Activated CD8-positive, alpha-beta T cell treated with anti-CD3 and anti-CD28 coated beads for 36 hours (primary cell): ENCODE measurements at regions not wholly inside any gene's neighbourhood (a gene's known extent, or its start where the extent isn't known, plus 50 kb on each side); places are given as distances from the start of the nearest gene placed in this dataset.
"Not testable (repeated sequence)": the region's sequence is repeated elsewhere in the genome, so short reads cannot be mapped to it uniquely, and the experiment has no call there.

Source experiments
- ATAC-seq: fragments of 200-7000 bp; cut with Tn5 transposase; one replicate; pipeline ENCODE4 v1.10.0; 2021; ENCODE audit warnings: mild to moderate bottlenecking, moderate library complexity
- CTCF ChIA-PET: fragments of 350-600 bp; sonication (Branson Sonifier 250); formaldehyde crosslinking; loops from one replicate; lab custom pipeline; 2021; ENCODE audit warnings: antibody characterized with exemption; lab: Charles Lee
- POLR2A ChIA-PET: fragments of 350-600 bp; sonication (Branson Sonifier 250); formaldehyde crosslinking; loops from one replicate; lab custom pipeline; 2021; ENCODE audit warnings: antibody characterized with exemption; lab: Charles Lee
- DNase-seq: peaks from one replicate; pipeline ENCODE4 v3.0.0-alpha.2; 2020
- H3K27ac Mint-ChIP-seq: one replicate; pipeline ENCODE4 v1.8.0; 2021; ENCODE audit warnings: mild to moderate bottlenecking, mixed read lengths
- H3K27me3 Mint-ChIP-seq: one replicate; pipeline ENCODE4 v1.8.0; 2021; ENCODE audit warnings: mixed read lengths
- H3K36me3 Mint-ChIP-seq: one replicate; pipeline ENCODE4 v1.8.0; 2021; ENCODE audit warnings: low read depth, mixed read lengths
- H3K4me1 Mint-ChIP-seq: one replicate; pipeline ENCODE4 v1.8.0; 2021; ENCODE audit warnings: low read depth, mixed read lengths
- H3K4me3 Mint-ChIP-seq: one replicate; pipeline ENCODE4 v1.8.0; 2021; ENCODE audit warnings: mild to moderate bottlenecking, moderate library complexity, mixed read lengths
- H3K9me3 Mint-ChIP-seq: one replicate; pipeline ENCODE4 v1.8.0; 2021; ENCODE audit warnings: mixed read lengths
- intact Hi-C: fragments of 100-400 bp; cut with micrococcal nuclease; formaldehyde crosslinking; loops from one replicate; pipeline ENCODE4 v1.10.0; 2022
- TF ChIP-seq, protein P1 (sequence below): fragments of 200-600 bp; IDR thresholded peaks from one replicate; pipeline ENCODE4 v1.8.0; 2022; ENCODE audit warnings: antibody characterized with exemption, mild to moderate bottlenecking

DNA sequence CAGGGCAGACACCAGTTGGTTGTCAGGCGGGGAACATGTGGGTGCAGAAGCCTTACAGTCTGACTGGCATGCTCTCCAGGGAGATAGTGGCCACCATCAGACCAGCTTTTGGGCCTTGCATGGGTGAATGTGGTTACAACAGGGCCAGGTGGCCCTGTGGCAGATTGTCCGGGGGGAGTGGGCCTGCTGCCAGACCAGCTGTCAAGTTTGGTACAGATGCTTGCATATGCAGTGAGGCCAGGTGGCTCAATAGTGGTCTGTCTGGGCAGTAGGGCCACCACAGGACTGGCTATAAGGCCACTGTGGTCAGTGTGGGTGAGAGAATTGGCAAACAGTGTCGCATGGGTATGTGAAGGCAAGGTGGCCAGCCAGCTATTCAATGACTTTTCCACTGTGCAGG is 148.7 kb downstream of the FAM174A start:
- H3K4me3 Mint-ChIP-seq: no peak overlapping the region
- ChIA-PET POLR2A (no interaction called here), CTCF (no interaction called here)
- TF ChIP-seq, protein P1, sequence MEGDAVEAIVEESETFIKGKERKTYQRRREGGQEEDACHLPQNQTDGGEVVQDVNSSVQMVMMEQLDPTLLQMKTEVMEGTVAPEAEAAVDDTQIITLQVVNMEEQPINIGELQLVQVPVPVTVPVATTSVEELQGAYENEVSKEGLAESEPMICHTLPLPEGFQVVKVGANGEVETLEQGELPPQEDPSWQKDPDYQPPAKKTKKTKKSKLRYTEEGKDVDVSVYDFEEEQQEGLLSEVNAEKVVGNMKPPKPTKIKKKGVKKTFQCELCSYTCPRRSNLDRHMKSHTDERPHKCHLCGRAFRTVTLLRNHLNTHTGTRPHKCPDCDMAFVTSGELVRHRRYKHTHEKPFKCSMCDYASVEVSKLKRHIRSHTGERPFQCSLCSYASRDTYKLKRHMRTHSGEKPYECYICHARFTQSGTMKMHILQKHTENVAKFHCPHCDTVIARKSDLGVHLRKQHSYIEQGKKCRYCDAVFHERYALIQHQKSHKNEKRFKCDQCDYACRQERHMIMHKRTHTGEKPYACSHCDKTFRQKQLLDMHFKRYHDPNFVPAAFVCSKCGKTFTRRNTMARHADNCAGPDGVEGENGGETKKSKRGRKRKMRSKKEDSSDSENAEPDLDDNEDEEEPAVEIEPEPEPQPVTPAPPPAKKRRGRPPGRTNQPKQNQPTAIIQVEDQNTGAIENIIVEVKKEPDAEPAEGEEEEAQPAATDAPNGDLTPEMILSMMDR: no peak
- no peaks in the 10 kb centered on the region for H3K27me3 Mint-ChIP-seq
- H3K9me3 Mint-ChIP-seq: peaks cover 20% of the 10 kb centered on the region
- peaks cover 7% of the 10 kb centered on the region for H3K36me3 Mint-ChIP-seq
- intact Hi-C loops: no loop called here
- H3K4me1 Mint-ChIP-seq: no peaks in the 10 kb centered on the region
- no peak overlapping the region for H3K27ac Mint-ChIP-seq
- DNase-seq: no peak
- ATAC-seq: no peak

DNA sequence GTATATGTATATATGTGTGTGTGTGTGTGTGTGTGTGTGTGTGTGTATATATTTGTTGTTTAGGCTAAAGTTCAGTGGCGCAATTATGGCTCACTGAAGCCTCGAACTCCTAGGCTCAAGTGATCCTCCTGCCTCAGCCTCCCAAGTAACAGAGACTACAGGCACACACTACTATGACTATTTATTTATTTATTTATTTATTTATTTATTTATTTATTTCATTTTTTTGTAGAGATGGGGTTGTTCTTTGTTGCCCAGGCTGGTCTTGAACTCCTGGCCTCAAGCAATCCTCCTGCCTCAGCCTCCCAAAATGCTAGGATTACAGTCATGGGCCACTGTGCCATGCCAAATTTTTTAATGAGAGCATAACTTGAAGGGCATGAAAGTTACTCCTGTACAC is 149.9 kb downstream of the FAM174A start:
- H3K27me3 Mint-ChIP-seq, intact Hi-C loops, DNase-seq, H3K27ac Mint-ChIP-seq, H3K4me1 Mint-ChIP-seq, POLR2A ChIA-PET, H3K36me3 Mint-ChIP-seq, CTCF ChIA-PET, ATAC-seq, H3K4me3 Mint-ChIP-seq: not testable (repeated sequence)
- H3K9me3 Mint-ChIP-seq: peaks cover 20% of the 10 kb centered on the region

DNA sequence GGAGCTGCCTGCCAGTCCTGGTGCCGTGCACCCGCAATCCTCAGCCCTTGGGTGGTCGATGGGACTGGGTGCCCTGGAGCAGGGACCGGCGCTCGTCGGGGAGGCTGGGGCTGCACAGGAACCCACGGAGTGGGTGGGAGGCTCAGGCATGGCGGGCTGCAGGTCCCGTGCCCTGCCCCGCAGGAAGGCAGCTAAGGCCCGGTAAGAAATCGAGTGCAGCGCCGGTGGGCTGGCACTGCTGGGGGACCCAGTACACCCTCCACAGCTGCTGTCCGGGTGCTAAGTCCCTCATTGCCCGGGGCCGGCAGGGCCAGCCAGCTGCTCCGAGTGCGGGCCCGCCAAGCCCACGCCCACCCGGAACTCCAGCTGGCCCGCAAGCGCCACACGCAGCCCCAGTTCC is 153.7 kb downstream of the FAM174A start:
- H3K27me3 Mint-ChIP-seq, H3K9me3 Mint-ChIP-seq, DNase-seq, H3K27ac Mint-ChIP-seq, POLR2A ChIA-PET, ATAC-seq, H3K4me3 Mint-ChIP-seq, H3K4me1 Mint-ChIP-seq, intact Hi-C loops, H3K36me3 Mint-ChIP-seq: not testable (repeated sequence)
- CTCF ChIA-PET: interaction anchor here (1.2 kb wide), 1 partner anchor 9 kb away, joined by 3 read pairs; no protein-coding TSS in a partner anchor

DNA sequence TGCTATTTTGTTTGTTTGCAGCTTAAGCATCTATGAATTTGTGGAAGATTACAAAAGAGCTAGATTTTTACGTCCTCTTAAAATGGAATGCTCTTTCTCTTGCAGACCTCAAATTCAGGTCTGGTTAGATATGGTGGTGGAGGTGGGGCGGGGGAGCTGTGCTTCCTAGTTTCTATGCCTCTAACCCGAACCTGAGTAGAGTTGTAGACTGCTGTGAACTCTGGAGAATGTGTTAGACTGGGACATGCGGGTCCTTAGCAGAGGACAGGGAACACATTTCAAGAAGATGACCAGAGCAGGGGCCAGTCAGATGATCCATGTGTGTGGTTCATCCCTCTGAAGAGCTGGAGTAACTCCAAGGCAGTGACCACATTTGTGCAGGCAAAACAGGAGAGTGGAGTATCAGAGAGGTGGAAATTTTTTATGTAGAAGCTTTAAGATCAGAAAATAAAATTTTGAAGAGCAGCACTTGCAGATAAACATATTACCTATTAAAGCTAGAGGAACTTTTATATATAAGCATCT is 154.9 kb downstream of the FAM174A start:
- no peak for ATAC-seq
- TF ChIP-seq, protein P1: no peak
- ChIA-PET POLR2A (interaction anchor here (0.5 kb wide), 1 partner anchor 197 kb away, joined by 3 read pairs; no protein-coding TSS in a partner anchor), CTCF (no interaction called here)
- intact Hi-C loops: no loop called here
- Mint-ChIP-seq H3K9me3 (no peaks in the 10 kb centered on the region), H3K27ac (no peak overlapping the region), H3K4me3 (no peak overlapping the region), H3K27me3 (no peaks in the 10 kb centered on the region), H3K4me1 (no peaks in the 10 kb centered on the region), H3K36me3 (no peaks in the 10 kb centered on the region)
- no peak for DNase-seq

DNA sequence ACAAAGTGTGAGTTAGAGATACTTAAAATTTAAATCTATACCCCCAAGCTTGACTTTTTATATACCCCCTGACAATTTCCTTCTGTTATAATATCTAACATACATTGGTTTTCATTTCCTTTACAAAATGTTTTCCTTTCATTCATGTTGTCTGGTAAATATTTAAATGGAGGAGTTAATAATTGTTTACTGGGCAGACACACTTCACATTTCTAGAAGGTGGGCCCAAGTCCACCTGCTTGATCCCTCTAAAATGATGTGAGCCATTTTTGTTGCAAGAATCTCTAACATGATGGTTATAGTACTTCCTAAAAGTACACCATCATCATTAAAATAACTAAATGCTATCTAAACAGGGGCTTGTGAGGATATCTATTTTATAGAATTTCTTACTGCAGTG is 155.9 kb downstream of the FAM174A start:
- TF ChIP-seq, protein P1: no peak
- intact Hi-C loops: no loop called here
- no peak for DNase-seq
- no peak overlapping the region for H3K4me3 Mint-ChIP-seq
- no peaks in the 10 kb centered on the region for H3K27me3 Mint-ChIP-seq
- H3K27ac Mint-ChIP-seq: no peak overlapping the region
- no peaks in the 10 kb centered on the region for H3K36me3 Mint-ChIP-seq
- ATAC-seq: no peak
- POLR2A ChIA-PET: no interaction called here
- peaks cover 2% of the 10 kb centered on the region for H3K4me1 Mint-ChIP-seq
- H3K9me3 Mint-ChIP-seq: no peaks in the 10 kb centered on the region
- CTCF ChIA-PET: no interaction called here

DNA sequence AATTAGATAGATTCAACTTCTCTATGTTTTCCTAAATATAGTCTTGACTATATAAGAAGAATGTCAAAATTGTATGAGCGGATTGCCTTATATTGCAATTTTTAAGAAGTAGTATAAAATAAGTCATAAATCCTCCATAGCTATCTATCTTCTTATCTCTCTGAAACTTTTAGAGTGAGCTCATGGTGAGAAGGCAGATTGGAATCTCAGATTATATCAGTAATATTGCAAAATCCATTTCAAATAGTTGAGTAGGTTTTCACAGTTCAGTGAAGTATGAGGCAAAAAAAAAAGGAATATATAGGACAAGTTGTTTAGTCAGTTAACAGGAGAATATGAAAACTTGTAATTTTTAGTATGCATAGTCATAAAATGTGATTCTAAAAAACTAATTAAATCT is 156.4 kb downstream of the FAM174A start:
- TF ChIP-seq, protein P1: no peak
- DNase-seq (no peak), ATAC-seq (no peak)
- Mint-ChIP-seq H3K4me3 (no peak overlapping the region), H3K36me3 (no peaks in the 10 kb centered on the region), H3K9me3 (no peaks in the 10 kb centered on the region), H3K4me1 (peaks cover 2% of the 10 kb centered on the region), H3K27me3 (no peaks in the 10 kb centered on the region), H3K27ac (no peak overlapping the region)
- intact Hi-C loops: no loop called here
- CTCF ChIA-PET: no interaction called here
- POLR2A ChIA-PET: no interaction called here
